ENCODE measurements at regions not wholly inside any gene's neighbourhood (a gene's known extent, or its start where the extent isn't known, plus 50 kb on each side); places are given as distances from the start of the nearest gene placed in this dataset.

DNA sequence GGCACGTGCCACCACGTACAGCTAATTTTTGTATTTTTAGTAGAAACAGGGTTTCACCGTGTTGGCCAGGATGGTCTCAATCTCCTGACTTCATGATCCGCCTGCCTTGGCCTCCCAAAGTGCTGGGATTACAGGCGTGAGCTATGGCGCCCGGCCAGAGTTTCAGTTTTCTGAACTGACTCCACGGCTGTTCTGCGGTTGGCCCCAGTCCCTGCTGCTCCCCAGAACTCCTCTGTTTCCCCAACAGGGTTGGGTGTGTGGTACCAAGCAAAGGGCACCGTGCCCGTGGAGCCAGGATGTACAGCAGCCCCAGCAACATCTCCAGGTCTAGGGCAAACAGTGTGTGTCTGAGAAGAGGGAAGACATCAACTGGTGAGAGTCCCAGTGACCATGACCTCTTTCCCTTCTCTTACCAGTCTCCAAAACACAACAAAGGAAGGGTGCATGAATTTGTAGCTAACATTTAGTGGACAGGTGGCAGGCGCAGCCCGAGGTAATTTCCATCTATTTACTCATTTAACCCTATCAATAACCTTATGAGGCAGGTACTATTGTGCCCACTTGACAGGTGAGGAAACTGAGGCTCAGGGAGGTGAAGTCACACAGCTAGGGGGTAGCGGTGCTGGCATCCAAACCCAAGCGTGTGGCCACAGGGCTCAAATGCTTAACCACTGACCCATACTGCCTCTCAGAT is 57.0 kb upstream of the RBFOX2 start:
- TF ChIP-seq ESRRG (CRISPR knock-in tag; IDR thresholded peaks at IDR 0.05) (no peak), SNAI2 (CRISPR knock-in tag; IDR thresholded peaks at IDR 0.05) (no peak), TOX (CRISPR knock-in tag; IDR thresholded peaks at IDR 0.05; ENCODE audit: borderline replicate concordance) (no peak), ZFP30 (CRISPR knock-in tag; IDR thresholded peaks at IDR 0.05) (no peak), CSDC2 (CRISPR knock-in tag; IDR thresholded peaks at IDR 0.05) (no peak)
- ATAC-seq, result no peak

GRCh38 chr22:36084717-36085116 is 56.1 kb upstream of the RBFOX2 start:
- TF ChIP-seq ESRRG (CRISPR knock-in tag; IDR thresholded peaks at IDR 0.05) (no peak), ZNF565 (CRISPR knock-in tag; conservative IDR thresholded peaks at IDR 0.05; ENCODE audit: low read depth) (no peak), ARNTL (CRISPR knock-in tag; IDR thresholded peaks at IDR 0.05; ENCODE audit: borderline replicate concordance, low read depth) (no peak), ZNF70 (CRISPR knock-in tag; IDR thresholded peaks at IDR 0.05) (no peak), PPARA (CRISPR knock-in tag; IDR thresholded peaks at IDR 0.05; ENCODE audit: borderline replicate concordance) (no peak), RARB (CRISPR knock-in tag; IDR thresholded peaks at IDR 0.05) (no peak), CSDC2 (CRISPR knock-in tag; IDR thresholded peaks at IDR 0.05) (no peak), ISL1 (CRISPR knock-in tag; IDR thresholded peaks at IDR 0.05) (no peak), OSR1 (CRISPR knock-in tag; IDR thresholded peaks at IDR 0.05) (no peak), ZC3H10 (CRISPR knock-in tag; IDR thresholded peaks at IDR 0.05) (no peak), SNAI2 (CRISPR knock-in tag; IDR thresholded peaks at IDR 0.05) (no peak)
- TF ChIP-seq, protein P1, sequence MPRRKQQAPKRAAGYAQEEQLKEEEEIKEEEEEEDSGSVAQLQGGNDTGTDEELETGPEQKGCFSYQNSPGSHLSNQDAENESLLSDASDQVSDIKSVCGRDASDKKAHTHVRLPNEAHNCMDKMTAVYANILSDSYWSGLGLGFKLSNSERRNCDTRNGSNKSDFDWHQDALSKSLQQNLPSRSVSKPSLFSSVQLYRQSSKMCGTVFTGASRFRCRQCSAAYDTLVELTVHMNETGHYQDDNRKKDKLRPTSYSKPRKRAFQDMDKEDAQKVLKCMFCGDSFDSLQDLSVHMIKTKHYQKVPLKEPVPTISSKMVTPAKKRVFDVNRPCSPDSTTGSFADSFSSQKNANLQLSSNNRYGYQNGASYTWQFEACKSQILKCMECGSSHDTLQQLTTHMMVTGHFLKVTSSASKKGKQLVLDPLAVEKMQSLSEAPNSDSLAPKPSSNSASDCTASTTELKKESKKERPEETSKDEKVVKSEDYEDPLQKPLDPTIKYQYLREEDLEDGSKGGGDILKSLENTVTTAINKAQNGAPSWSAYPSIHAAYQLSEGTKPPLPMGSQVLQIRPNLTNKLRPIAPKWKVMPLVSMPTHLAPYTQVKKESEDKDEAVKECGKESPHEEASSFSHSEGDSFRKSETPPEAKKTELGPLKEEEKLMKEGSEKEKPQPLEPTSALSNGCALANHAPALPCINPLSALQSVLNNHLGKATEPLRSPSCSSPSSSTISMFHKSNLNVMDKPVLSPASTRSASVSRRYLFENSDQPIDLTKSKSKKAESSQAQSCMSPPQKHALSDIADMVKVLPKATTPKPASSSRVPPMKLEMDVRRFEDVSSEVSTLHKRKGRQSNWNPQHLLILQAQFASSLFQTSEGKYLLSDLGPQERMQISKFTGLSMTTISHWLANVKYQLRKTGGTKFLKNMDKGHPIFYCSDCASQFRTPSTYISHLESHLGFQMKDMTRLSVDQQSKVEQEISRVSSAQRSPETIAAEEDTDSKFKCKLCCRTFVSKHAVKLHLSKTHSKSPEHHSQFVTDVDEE (CRISPR knock-in tag; IDR thresholded peaks at IDR 0.05), result no peak

DNA sequence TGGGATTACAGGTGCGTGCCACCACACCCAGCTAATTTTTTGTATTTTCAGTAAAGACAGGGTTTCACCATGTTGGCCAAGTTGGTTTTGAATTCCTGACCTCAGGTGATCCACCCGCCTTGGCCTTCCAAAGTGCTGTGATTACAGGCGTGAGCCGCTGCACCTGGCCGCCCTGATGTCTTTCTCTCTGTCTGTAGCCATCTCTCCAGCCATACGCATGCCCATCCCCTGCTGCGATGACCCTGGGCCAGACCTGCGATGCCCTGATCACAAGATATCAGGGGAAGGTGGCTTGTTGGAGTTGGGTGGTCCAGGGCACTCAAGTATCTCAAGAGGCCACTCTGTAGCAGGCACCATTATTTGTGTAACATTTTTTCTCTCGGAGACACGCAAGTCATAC is 54.4 kb upstream of the RBFOX2 start:
- no peak for ATAC-seq
- no peak for TF ChIP-seq CSRNP3 (CRISPR knock-in tag; IDR thresholded peaks at IDR 0.05)
- TF ChIP-seq ESRRG (CRISPR knock-in tag; IDR thresholded peaks at IDR 0.05), result no peak
- no peak for TF ChIP-seq RARB (CRISPR knock-in tag; IDR thresholded peaks at IDR 0.05)
- no peak for TF ChIP-seq PPARA (CRISPR knock-in tag; IDR thresholded peaks at IDR 0.05; ENCODE audit: borderline replicate concordance)
- no peak for TF ChIP-seq ZFP3 (CRISPR knock-in tag; IDR thresholded peaks at IDR 0.05)
- no peak for TF ChIP-seq GLIS3 (CRISPR knock-in tag; IDR thresholded peaks at IDR 0.05)
- no peak for TF ChIP-seq ARNTL (CRISPR knock-in tag; IDR thresholded peaks at IDR 0.05; ENCODE audit: borderline replicate concordance, low read depth)
- no peak for TF ChIP-seq CSDC2 (CRISPR knock-in tag; IDR thresholded peaks at IDR 0.05)
- TF ChIP-seq, protein P1 (CRISPR knock-in tag; IDR thresholded peaks at IDR 0.05), result no peak
- no peak for TF ChIP-seq TOX (CRISPR knock-in tag; IDR thresholded peaks at IDR 0.05; ENCODE audit: borderline replicate concordance)
- no peak for TF ChIP-seq BACH2 (CRISPR knock-in tag; IDR thresholded peaks at IDR 0.05; ENCODE audit: borderline replicate concordance)
- TF ChIP-seq SNAI2 (CRISPR knock-in tag; IDR thresholded peaks at IDR 0.05), result no peak
- TF ChIP-seq ZNF8 (CRISPR knock-in tag; IDR thresholded peaks at IDR 0.05), result no peak
- TF ChIP-seq ZFP30 (CRISPR knock-in tag; IDR thresholded peaks at IDR 0.05), result no peak
- no peak for TF ChIP-seq ZNF565 (CRISPR knock-in tag; conservative IDR thresholded peaks at IDR 0.05; ENCODE audit: low read depth)
- TF ChIP-seq TCF4 (CRISPR knock-in tag; IDR thresholded peaks at IDR 0.05; ENCODE audit: borderline replicate concordance), result no peak
- TF ChIP-seq OSR1 (CRISPR knock-in tag; IDR thresholded peaks at IDR 0.05), result no peak
- TF ChIP-seq, protein P2, sequence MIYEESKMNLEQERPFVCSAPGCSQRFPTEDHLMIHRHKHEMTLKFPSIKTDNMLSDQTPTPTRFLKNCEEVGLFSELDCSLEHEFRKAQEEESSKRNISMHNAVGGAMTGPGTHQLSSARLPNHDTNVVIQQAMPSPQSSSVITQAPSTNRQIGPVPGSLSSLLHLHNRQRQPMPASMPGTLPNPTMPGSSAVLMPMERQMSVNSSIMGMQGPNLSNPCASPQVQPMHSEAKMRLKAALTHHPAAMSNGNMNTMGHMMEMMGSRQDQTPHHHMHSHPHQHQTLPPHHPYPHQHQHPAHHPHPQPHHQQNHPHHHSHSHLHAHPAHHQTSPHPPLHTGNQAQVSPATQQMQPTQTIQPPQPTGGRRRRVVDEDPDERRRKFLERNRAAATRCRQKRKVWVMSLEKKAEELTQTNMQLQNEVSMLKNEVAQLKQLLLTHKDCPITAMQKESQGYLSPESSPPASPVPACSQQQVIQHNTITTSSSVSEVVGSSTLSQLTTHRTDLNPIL (CRISPR knock-in tag; IDR thresholded peaks at IDR 0.05; ENCODE audit: low read depth), result no peak

More at GRCh38 chr22:36084717-36085116, 56.1 kb upstream of the RBFOX2 start:
- no peak for ATAC-seq

All from SK-N-SH treated with all-trans-retinoic acid at 6 μM for 48 hours (cell line).